ENCODE measurements at regions not wholly inside any gene's neighbourhood (a gene's known extent, or its start where the extent isn't known, plus 50 kb on each side); places are given as distances from the start of the nearest gene placed in this dataset.

GRCh38 chr2:176777262-176777661 is 435.3 kb upstream of the HNRNPA3 start:
- DNase-seq (ENCODE audit: low read depth), result no peak
- H3K4me3 ChIP-seq (ENCODE audit: low read depth, low read length), result no peak overlapping the region
- H3K27me3 ChIP-seq (ENCODE audit: control insufficient read depth, insufficient read depth, low read length), result no peaks in the 10 kb centered on the region
- CTCF ChIA-PET, result no interaction called here
- POLR2A ChIA-PET, result no interaction called here
- TF ChIP-seq CTCF (IDR thresholded peaks at IDR 0.05; ENCODE audit: insufficient read depth, low read depth, low read length), result no peak
- no peaks in the 10 kb centered on the region for H3K36me3 ChIP-seq (ENCODE audit: control insufficient read depth, insufficient read depth, low read length)

GRCh38 chr2:176779917-176780316 is 432.7 kb upstream of the HNRNPA3 start:
- no peak overlapping the region for H3K4me3 ChIP-seq (ENCODE audit: low read depth, low read length)
- no peaks in the 10 kb centered on the region for H3K27me3 ChIP-seq (ENCODE audit: control insufficient read depth, insufficient read depth, low read length)
- no peak for TF ChIP-seq CTCF (IDR thresholded peaks at IDR 0.05; ENCODE audit: insufficient read depth, low read depth, low read length)
- no peak for DNase-seq (ENCODE audit: low read depth)
- H3K36me3 ChIP-seq (ENCODE audit: control insufficient read depth, insufficient read depth, low read length), result no peaks in the 10 kb centered on the region
- ChIA-PET CTCF (no interaction called here), POLR2A (no interaction called here)

DNA sequence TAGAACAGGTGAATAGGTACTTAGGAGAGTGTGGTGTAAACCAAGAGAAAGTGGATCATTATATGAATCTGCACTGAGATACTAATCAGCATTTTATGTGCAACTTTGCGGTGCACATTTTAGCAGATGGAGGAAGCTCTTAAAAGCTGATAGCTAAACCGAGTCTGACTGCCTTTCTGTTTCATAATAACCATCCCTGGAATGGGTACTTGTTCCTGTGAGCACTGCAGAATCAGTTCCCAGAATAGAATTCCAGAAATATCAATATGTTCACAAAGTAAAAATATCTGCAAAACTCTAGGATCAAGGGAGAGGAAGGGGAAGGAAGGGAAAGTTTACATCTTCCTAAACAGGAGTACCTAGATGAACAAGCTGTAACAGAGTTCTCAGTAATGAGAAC is 432.2 kb upstream of the HNRNPA3 start:
- ChIA-PET POLR2A (no interaction called here), CTCF (no interaction called here)
- DNase-seq (ENCODE audit: low read depth), result no peak
- Histone ChIP-seq H3K36me3 (ENCODE audit: control insufficient read depth, insufficient read depth, low read length) (no peaks in the 10 kb centered on the region), H3K27me3 (ENCODE audit: control insufficient read depth, insufficient read depth, low read length) (no peaks in the 10 kb centered on the region), H3K4me3 (ENCODE audit: low read depth, low read length) (no peak overlapping the region)
- no peak for TF ChIP-seq CTCF (IDR thresholded peaks at IDR 0.05; ENCODE audit: insufficient read depth, low read depth, low read length)

DNA sequence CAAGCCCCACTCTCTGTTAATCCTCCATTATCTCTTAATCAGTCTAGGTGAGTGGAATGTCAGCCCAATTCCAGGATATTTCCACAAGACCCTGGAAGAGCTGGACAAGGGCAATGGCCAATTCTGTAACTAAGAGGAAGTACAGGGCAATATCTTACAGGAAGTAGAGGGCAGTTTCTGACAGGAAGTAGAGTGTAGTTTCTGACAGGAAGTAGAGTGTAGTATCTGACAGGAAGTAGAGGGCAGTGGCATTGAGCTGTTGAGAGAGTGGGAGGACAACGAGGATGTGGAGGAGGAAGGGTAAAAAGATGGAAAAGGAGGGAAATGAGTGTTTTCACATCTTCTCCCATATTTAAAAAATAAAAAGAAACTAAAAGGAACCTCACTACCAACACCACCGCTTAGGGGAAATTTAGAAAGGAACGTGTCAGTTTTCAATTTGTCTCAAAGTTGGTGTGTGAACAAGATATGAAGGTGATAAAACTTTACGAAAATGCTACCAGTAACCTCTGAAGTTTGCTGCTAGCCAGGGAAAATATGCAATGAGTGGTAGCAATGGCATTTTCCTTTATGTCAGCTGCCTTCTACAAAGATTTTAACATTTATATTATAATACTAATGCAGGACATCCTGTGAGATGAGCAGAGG is 430.9 kb upstream of the HNRNPA3 start:
- no peak for TF ChIP-seq CTCF (IDR thresholded peaks at IDR 0.05; ENCODE audit: insufficient read depth, low read depth, low read length)
- POLR2A ChIA-PET, result no interaction called here
- CTCF ChIA-PET, result no interaction called here
- DNase-seq (ENCODE audit: low read depth), result no peak
- Histone ChIP-seq H3K4me3 (ENCODE audit: low read depth, low read length) (no peak overlapping the region), H3K27me3 (ENCODE audit: control insufficient read depth, insufficient read depth, low read length) (no peaks in the 10 kb centered on the region), H3K36me3 (ENCODE audit: control insufficient read depth, insufficient read depth, low read length) (no peaks in the 10 kb centered on the region)

GRCh38 chr2:176784633-176785200 is 427.9 kb upstream of the HNRNPA3 start:
- Histone ChIP-seq H3K36me3 (ENCODE audit: control insufficient read depth, insufficient read depth, low read length) (no peaks in the 10 kb centered on the region), H3K27me3 (ENCODE audit: control insufficient read depth, insufficient read depth, low read length) (no peaks in the 10 kb centered on the region), H3K4me3 (ENCODE audit: low read depth, low read length) (no peak overlapping the region)
- no peak for DNase-seq (ENCODE audit: low read depth)
- POLR2A ChIA-PET, result no interaction called here
- no peak for TF ChIP-seq CTCF (IDR thresholded peaks at IDR 0.05; ENCODE audit: insufficient read depth, low read depth, low read length)
- CTCF ChIA-PET, result no interaction called here
